BJ (cell line): ENCODE measurements at regions not wholly inside any gene's neighbourhood (a gene's known extent, or its start where the extent isn't known, plus 50 kb on each side); places are given as distances from the start of the nearest gene placed in this dataset.

Source experiments
- CTCF ChIA-PET: fragments of 350-600 bp; formaldehyde crosslinking; extraction: SDS; loops from one replicate; lab custom pipeline; 2021; ENCODE audit warnings: antibody characterized with exemption, inconsistent platforms; lab: Yijun Ruan, JAX
- POLR2A ChIA-PET: fragments of 300-600 bp; sonication (Branson Sonifier 250); formaldehyde crosslinking; extraction: SDS; loops from one replicate; lab custom pipeline; 2021; ENCODE audit warnings: antibody characterized with exemption; lab: Charles Lee
- DNase-seq: peaks from one replicate; pipeline ENCODE4 v3.0.0-alpha.2; 2011; ENCODE audit warnings: low read depth
- H3K27me3 ChIP-seq: 2 replicates; pipeline ENCODE4 v1.6.0; 2011; ENCODE audit warnings: low read length; ENCODE audit not compliant: control insufficient read depth, insufficient read depth
- H3K36me3 ChIP-seq: 2 replicates; pipeline ENCODE4 v1.5.1; 2011; ENCODE audit warnings: low read length; ENCODE audit not compliant: control insufficient read depth, insufficient read depth
- H3K4me3 ChIP-seq: 2 replicates; pipeline ENCODE4 v1.5.1; 2011; ENCODE audit warnings: low read depth, mild to moderate bottlenecking, control low read depth, low read length
- TF ChIP-seq, protein P1 (sequence below): IDR thresholded peaks from 2 replicates; pipeline ENCODE4 v1.5.1; 2011; ENCODE audit warnings: low read depth, mild to moderate bottlenecking, control low read depth, inconsistent platforms, low read length, moderate library complexity; ENCODE audit not compliant: insufficient read depth

DNA sequence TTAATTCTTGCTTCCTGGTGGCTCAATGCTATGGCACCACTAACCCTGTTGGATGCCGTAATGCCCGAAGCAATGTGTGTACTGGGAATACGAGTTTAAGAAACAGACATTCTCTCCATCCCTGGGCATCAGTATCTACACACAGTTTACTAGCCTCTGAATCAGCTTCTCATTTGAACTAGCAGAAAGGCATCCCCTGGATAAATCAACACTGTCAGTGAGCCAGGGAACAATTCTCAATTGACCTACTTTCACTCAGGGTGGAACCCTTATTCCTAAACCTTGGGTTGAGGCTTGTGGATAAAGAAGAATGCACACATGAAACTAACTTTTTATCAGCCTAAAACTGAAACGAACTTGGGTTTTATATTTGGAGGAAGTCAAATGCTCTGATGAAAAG is 331.0 kb downstream of the GADD45G start:
- DNase-seq = no peak
- ChIA-PET CTCF (no interaction called here), POLR2A (no interaction called here)
- H3K27me3 ChIP-seq = no peaks in the 10 kb centered on the region; the same call in 1 of the 2 replicates
- no peaks in the 10 kb centered on the region for H3K36me3 ChIP-seq
- TF ChIP-seq, protein P1, sequence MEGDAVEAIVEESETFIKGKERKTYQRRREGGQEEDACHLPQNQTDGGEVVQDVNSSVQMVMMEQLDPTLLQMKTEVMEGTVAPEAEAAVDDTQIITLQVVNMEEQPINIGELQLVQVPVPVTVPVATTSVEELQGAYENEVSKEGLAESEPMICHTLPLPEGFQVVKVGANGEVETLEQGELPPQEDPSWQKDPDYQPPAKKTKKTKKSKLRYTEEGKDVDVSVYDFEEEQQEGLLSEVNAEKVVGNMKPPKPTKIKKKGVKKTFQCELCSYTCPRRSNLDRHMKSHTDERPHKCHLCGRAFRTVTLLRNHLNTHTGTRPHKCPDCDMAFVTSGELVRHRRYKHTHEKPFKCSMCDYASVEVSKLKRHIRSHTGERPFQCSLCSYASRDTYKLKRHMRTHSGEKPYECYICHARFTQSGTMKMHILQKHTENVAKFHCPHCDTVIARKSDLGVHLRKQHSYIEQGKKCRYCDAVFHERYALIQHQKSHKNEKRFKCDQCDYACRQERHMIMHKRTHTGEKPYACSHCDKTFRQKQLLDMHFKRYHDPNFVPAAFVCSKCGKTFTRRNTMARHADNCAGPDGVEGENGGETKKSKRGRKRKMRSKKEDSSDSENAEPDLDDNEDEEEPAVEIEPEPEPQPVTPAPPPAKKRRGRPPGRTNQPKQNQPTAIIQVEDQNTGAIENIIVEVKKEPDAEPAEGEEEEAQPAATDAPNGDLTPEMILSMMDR = no peak
- no peak overlapping the region for H3K4me3 ChIP-seq

- Histone ChIP-seq H3K27me3 (no peaks in the 10 kb centered on the region; the same call in 1 of the 2 replicates), H3K36me3 (no peaks in the 10 kb centered on the region), H3K4me3 (no peak overlapping the region)
- ChIA-PET POLR2A (no interaction called here), CTCF (interaction anchor here (0.7 kb wide), 1 partner anchor 10 kb away, joined by 3 read pairs; no protein-coding TSS in a partner anchor)
- TF ChIP-seq, protein P1 = no peak
- no peak for DNase-seq
Measured at GRCh38 chr9:89937051-89937450, 332.2 kb downstream of the GADD45G start.

- no peak for DNase-seq
- Histone ChIP-seq H3K27me3 (peaks cover 4% of the 10 kb centered on the region; the same call in 1 of the 2 replicates), H3K4me3 (no peak overlapping the region), H3K36me3 (no peaks in the 10 kb centered on the region)
- ChIA-PET CTCF (no interaction called here), POLR2A (no interaction called here)
- TF ChIP-seq, protein P1 = no peak
Measured at GRCh38 chr9:89939181-89939580, 334.4 kb downstream of the GADD45G start.

GRCh38 chr9:89939626-89940292 is 334.9 kb downstream of the GADD45G start:
- POLR2A ChIA-PET = no interaction called here
- no peak for DNase-seq
- peaks cover 4% of the 10 kb centered on the region; the same call in 1 of the 2 replicates for H3K27me3 ChIP-seq
- CTCF ChIA-PET = no interaction called here
- TF ChIP-seq, protein P1 = no peak
- H3K36me3 ChIP-seq = no peaks in the 10 kb centered on the region
- no peak overlapping the region for H3K4me3 ChIP-seq

DNA sequence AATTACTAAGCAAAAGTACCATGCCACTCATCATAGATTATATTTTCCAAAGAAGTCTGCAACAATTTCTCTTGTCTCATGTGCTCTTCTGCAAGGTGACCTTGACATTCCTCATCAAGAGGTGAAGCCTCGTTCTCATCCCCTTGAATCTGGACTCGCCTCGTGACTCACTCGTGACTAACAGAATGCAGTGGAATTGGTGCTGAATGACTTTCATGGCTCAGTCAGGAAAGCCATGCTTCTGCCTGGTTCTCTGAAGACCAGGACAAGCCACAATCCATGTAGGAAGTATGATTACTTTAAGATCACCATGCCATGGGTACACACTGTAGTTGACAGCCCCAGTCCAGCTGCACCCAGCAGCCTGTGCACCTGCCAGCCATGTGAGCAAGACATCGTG is 335.8 kb downstream of the GADD45G start:
- Histone ChIP-seq H3K36me3 (no peaks in the 10 kb centered on the region), H3K4me3 (no peak overlapping the region), H3K27me3 (peaks cover 4% of the 10 kb centered on the region; the same call in 1 of the 2 replicates)
- TF ChIP-seq, protein P1 = no peak
- ChIA-PET POLR2A (no interaction called here), CTCF (interaction anchor here (2.7 kb wide), 1 partner anchor 10 kb away, joined by 6 read pairs; no protein-coding TSS in a partner anchor)
- DNase-seq = no peak
